ENCODE measurements at regions not wholly inside any gene's neighbourhood (a gene's known extent, or its start where the extent isn't known, plus 50 kb on each side); places are given as distances from the start of the nearest gene placed in this dataset.

- TF ChIP-seq POLR2AphosphoS5 (IDR thresholded peaks at IDR 0.05; ENCODE audit: low read depth, low read length): no peak
- TF ChIP-seq POLR2A (IDR thresholded peaks at IDR 0.05; ENCODE audit: low read depth, low read length): no peak
- no peak for TF ChIP-seq PAX5 (IDR thresholded peaks at IDR 0.05; ENCODE audit: insufficient read depth, low read length, severe bottlenecking)
- TF ChIP-seq TAF1 (IDR thresholded peaks at IDR 0.05; ENCODE audit: low read depth, low read length): no peak
These were observed 299.9 kb downstream of the UACA start for GRCh38 chr15:70463453-70463834.

All from GM12891 (cell line).